Neuronal stem cell (in vitro differentiated cells): ENCODE measurements at regions not wholly inside any gene's neighbourhood (a gene's known extent, or its start where the extent isn't known, plus 50 kb on each side); places are given as distances from the start of the nearest gene placed in this dataset.
"Not testable (repeated sequence)": the region's sequence is repeated elsewhere in the genome, so short reads cannot be mapped to it uniquely, and the experiment has no call there.

Experiments used
- DNase-seq: peaks from one replicate; pipeline ENCODE4 v3.0.0-alpha.2; 2013; ENCODE audit warnings: low spot score
- H2AFZ ChIP-seq: one replicate; pipeline ENCODE4 v1.6.1; 2013; ENCODE audit warnings: mild to moderate bottlenecking, low read length, inconsistent platforms
- H2AK5ac ChIP-seq: 2 replicates; pipeline ENCODE4 v1.6.1; 2013; ENCODE audit warnings: low read depth, mild to moderate bottlenecking, inconsistent platforms, low read length, moderate library complexity, mixed read lengths
- H2BK120ac ChIP-seq: 2 replicates; pipeline ENCODE4 v1.6.1; 2013; ENCODE audit warnings: low read depth, mild to moderate bottlenecking, inconsistent platforms, low read length, moderate library complexity, mixed read lengths
- H2BK12ac ChIP-seq: one replicate; pipeline ENCODE4 v1.6.1; 2013; ENCODE audit warnings: low read length, inconsistent platforms
- H2BK15ac ChIP-seq: 2 replicates; pipeline ENCODE4 v1.6.1; 2013; ENCODE audit warnings: mild to moderate bottlenecking, low read length, inconsistent platforms, mixed read lengths
- H2BK5ac ChIP-seq: one replicate; pipeline ENCODE4 v1.6.1; 2013; ENCODE audit warnings: inconsistent platforms, mild to moderate bottlenecking, low read length, moderate library complexity
- H3K14ac ChIP-seq: one replicate; pipeline ENCODE4 v1.6.1; 2013; ENCODE audit warnings: low read length, inconsistent platforms
- H3K18ac ChIP-seq: 2 replicates; pipeline ENCODE4 v1.6.1; 2013; ENCODE audit warnings: low read length, inconsistent platforms
- H3K23ac ChIP-seq: 2 replicates; pipeline ENCODE4 v1.6.1; 2013; ENCODE audit warnings: low read depth, mild to moderate bottlenecking, mixed read lengths, low read length, inconsistent platforms; ENCODE audit not compliant: poor library complexity
- H3K27ac ChIP-seq: replicated peaks from 3 replicates; pipeline ENCODE4 v1.5.1; 2013; ENCODE audit warnings: low read length, inconsistent platforms
- H3K27me3 ChIP-seq, 3 experiments: 2 replicates each; pipeline ENCODE4 v1.6.1; 2013; ENCODE audit warnings: low read length in 3 of 3, mild to moderate bottlenecking in 2 of 3, inconsistent platforms in 1 of 3, low read depth in 1 of 3, mixed read lengths in 1 of 3, moderate library complexity in 1 of 3; ENCODE audit not compliant: control insufficient read depth in 3 of 3, insufficient read depth in 3 of 3
- H3K36me3 ChIP-seq, 2 donors: replicated peaks in 1 of 2; 2 replicates each; pipeline ENCODE4 v1.6.1; 2013; ENCODE audit warnings: low read length in 2 of 2; ENCODE audit not compliant: control insufficient read depth in 2 of 2, insufficient read depth in 2 of 2
- H3K4ac ChIP-seq: 2 replicates; pipeline ENCODE4 v1.6.1; 2013; ENCODE audit warnings: inconsistent platforms, mild to moderate bottlenecking, low read length, moderate library complexity
- H3K4me1 ChIP-seq, 2 donors: 1 replicate in 1 of 2; 2 replicates in 1 of 2; pipeline ENCODE4 v1.6.1; 2013; ENCODE audit warnings: low read length in 2 of 2, low read depth in 1 of 2; ENCODE audit not compliant: control insufficient read depth in 2 of 2, insufficient read depth in 1 of 2
- H3K4me2 ChIP-seq: one replicate; pipeline ENCODE4 v1.6.1; 2013; ENCODE audit warnings: mild to moderate bottlenecking, low read length, inconsistent platforms; ENCODE audit not compliant: insufficient read depth, poor library complexity, severe bottlenecking
- H3K4me3 ChIP-seq, 2 donors: 2 replicates each; pipeline ENCODE4 v1.5.1; 2013; ENCODE audit warnings: low read length in 2 of 2, mild to moderate bottlenecking in 2 of 2, inconsistent platforms in 1 of 2, moderate library complexity in 1 of 2
- H3K79me1 ChIP-seq: one replicate; pipeline ENCODE4 v1.6.1; 2013; ENCODE audit warnings: low read depth, mild to moderate bottlenecking, inconsistent platforms, low read length, moderate library complexity
- H3K9ac ChIP-seq: one replicate; pipeline ENCODE4 v1.6.1; 2013; ENCODE audit warnings: mild to moderate bottlenecking, low read depth, low read length, inconsistent platforms; ENCODE audit not compliant: poor library complexity
- H3K9me3 ChIP-seq, 2 donors: replicated peaks in 1 of 2; 2 replicates each; pipeline versions ENCODE3 to v1.6.1; 2013; ENCODE audit warnings: low read length in 2 of 2, mild to moderate bottlenecking in 2 of 2, inconsistent platforms in 1 of 2, low read depth in 1 of 2, mixed read lengths in 1 of 2, moderate library complexity in 1 of 2; ENCODE audit not compliant: control insufficient read depth in 2 of 2, insufficient read depth in 1 of 2
- H4K8ac ChIP-seq: one replicate; pipeline ENCODE4 v1.6.1; 2013; ENCODE audit warnings: low read depth, mild to moderate bottlenecking, inconsistent platforms, low read length, moderate library complexity
- H4K91ac ChIP-seq: one replicate; pipeline ENCODE4 v1.6.1; 2013; ENCODE audit warnings: low read length, low read depth, mild to moderate bottlenecking, inconsistent platforms; ENCODE audit not compliant: poor library complexity
- WGBS, 2 donors: extraction: QIAGEN DNeasy Blood & Tissue Kit; methylation state at CpG; one replicate each; pipeline ENCODE4 v1.1.7; 2013; ENCODE audit warnings: missing lambda C conversion rate in 2 of 2, mixed read lengths in 1 of 2; ENCODE audit not compliant: insufficient read length in 2 of 2, insufficient replicate concordance in 1 of 2; ENCODE audit errors: extremely low coverage in 2 of 2; 5-methylcytosine and 5-hydroxymethylcytosine counted together

- Histone ChIP-seq H3K14ac (no peak overlapping the region), H3K27me3 (no peaks in the 10 kb centered on the region), H2AK5ac (no peak overlapping the region), H4K91ac (no peak overlapping the region), H2AFZ (peak overlapping the region; percentile 36), H3K4me3 (no peak overlapping the region), H3K4me1 (no peaks in the 10 kb centered on the region), H4K8ac (no peak overlapping the region), H3K9ac (no peak overlapping the region), H2BK120ac (no peak overlapping the region), H2BK12ac (no peak overlapping the region), H3K79me1 (no peaks in the 10 kb centered on the region), H3K27ac (no peak overlapping the region), H3K9me3 (no peaks in the 10 kb centered on the region), H3K4me2 (no peak overlapping the region), H2BK15ac (no peak overlapping the region), H3K4ac (no peak overlapping the region), H3K36me3 (no peaks in the 10 kb centered on the region), H3K18ac (no peak overlapping the region), H2BK5ac (no peak overlapping the region), H3K23ac (no peak overlapping the region)
- no CpG with 5 or more reads among the region's 2 CpGs for WGBS, 2 donors
- no peak for DNase-seq
Observed at GRCh38 chrX:46152756-46153155, 392.5 kb downstream of the ZNF674 start.

GRCh38 chrX:46151332-46151731, 393.9 kb downstream of the ZNF674 start:
- H4K8ac ChIP-seq, H2AFZ ChIP-seq, H2BK15ac ChIP-seq, DNase-seq, H3K36me3 ChIP-seq, H3K9me3 ChIP-seq, H2BK12ac ChIP-seq, H2AK5ac ChIP-seq, H3K79me1 ChIP-seq, H3K4me3 ChIP-seq, H2BK5ac ChIP-seq, H3K4ac ChIP-seq, H2BK120ac ChIP-seq, H3K4me2 ChIP-seq, H3K14ac ChIP-seq, H3K18ac ChIP-seq, H3K9ac ChIP-seq, H4K91ac ChIP-seq, H3K4me1 ChIP-seq, H3K27ac ChIP-seq, H3K23ac ChIP-seq, H3K27me3 ChIP-seq: not testable (repeated sequence)
- no CpG with 5 or more reads among the region's 5 CpGs for WGBS, 2 donors

DNA sequence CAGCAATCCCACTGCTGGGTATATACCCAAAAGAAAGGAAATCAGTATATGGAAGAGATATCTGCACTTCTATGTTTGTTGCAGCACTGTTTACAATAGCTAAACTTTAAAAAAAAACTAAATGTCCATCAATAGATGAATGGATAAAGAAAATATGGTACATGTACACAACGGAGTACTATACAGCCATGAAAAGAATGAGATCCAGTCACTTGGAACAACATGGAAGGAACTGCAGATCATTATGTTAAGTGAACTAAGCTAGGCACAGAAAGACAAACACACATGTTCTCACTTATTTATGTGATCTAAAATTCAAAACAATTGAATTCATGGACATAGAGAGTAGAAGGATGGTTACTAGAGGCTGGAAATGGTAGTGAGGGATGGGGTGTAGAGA, 400.7 kb downstream of the ZNF674 start:
- Histone ChIP-seq H2BK12ac (no peak overlapping the region), H3K4me3 (no peak overlapping the region), H3K14ac (no peak overlapping the region), H3K79me1 (no peaks in the 10 kb centered on the region), H3K27me3 (no peaks in the 10 kb centered on the region), H3K27ac (no peak overlapping the region), H4K8ac (no peak overlapping the region), H3K9me3 (no peaks in the 10 kb centered on the region), H3K36me3 (no peaks in the 10 kb centered on the region), H2AK5ac (no peak overlapping the region), H3K23ac (no peak overlapping the region), H2BK120ac (no peak overlapping the region), H2BK5ac (no peak overlapping the region), H3K18ac (no peak overlapping the region), H4K91ac (no peak overlapping the region), H3K9ac (no peak overlapping the region), H3K4ac (no peak overlapping the region), H2BK15ac (no peak overlapping the region), H3K4me2 (no peak overlapping the region), H2AFZ (no peak overlapping the region), H3K4me1 (no peaks in the 10 kb centered on the region)
- no CpG with 5 or more reads among the region's 1 CpG for WGBS, 2 donors
- DNase-seq = no peak

GRCh38 chrX:46140272-46140671, 404.9 kb downstream of the ZNF674 start:
- H2AFZ ChIP-seq = no peak overlapping the region
- no peak overlapping the region for H2AK5ac ChIP-seq
- no peaks in the 10 kb centered on the region for H3K36me3 ChIP-seq
- no peak overlapping the region for H2BK5ac ChIP-seq
- DNase-seq = no peak
- H3K79me1 ChIP-seq = no peaks in the 10 kb centered on the region
- H3K4me2 ChIP-seq = no peak overlapping the region
- whole genome bisulfite sequencing, 2 donors = no CpG with 5 or more reads among the region's 2 CpGs
- no peak overlapping the region for H3K14ac ChIP-seq
- H3K4me1 ChIP-seq = no peaks in the 10 kb centered on the region
- H4K8ac ChIP-seq = no peak overlapping the region
- H3K18ac ChIP-seq = no peak overlapping the region
- no peak overlapping the region for H3K4ac ChIP-seq
- no peak overlapping the region for H3K27ac ChIP-seq
- H3K4me3 ChIP-seq = no peak overlapping the region
- H2BK15ac ChIP-seq = no peak overlapping the region
- no peaks in the 10 kb centered on the region for H3K27me3 ChIP-seq
- no peak overlapping the region for H2BK12ac ChIP-seq
- no peak overlapping the region for H3K23ac ChIP-seq
- H3K9ac ChIP-seq = no peak overlapping the region
- no peak overlapping the region for H4K91ac ChIP-seq
- no peak overlapping the region for H2BK120ac ChIP-seq
- no peaks in the 10 kb centered on the region for H3K9me3 ChIP-seq
